H1 (cell line): ENCODE measurements at regions not wholly inside any gene's neighbourhood (a gene's known extent, or its start where the extent isn't known, plus 50 kb on each side); places are given as distances from the start of the nearest gene placed in this dataset.

Experiments used
- CTCF ChIA-PET: fragments of 300-600 bp; sonication (Branson Sonifier 250); formaldehyde crosslinking; loops from one replicate; lab custom pipeline; 2021; ENCODE audit not compliant: partially characterized antibody; lab: Charles Lee
- POLR2A ChIA-PET: fragments of 300-600 bp; sonication (Branson Sonifier 250); formaldehyde crosslinking; loops from one replicate; lab custom pipeline; 2021; ENCODE audit warnings: inconsistent platforms; ENCODE audit not compliant: partially characterized antibody; lab: Charles Lee
- DNase-seq, 2 experiments: peaks; one replicate each; pipeline versions ENCODE4 v3.0.0 to v3.0.0-alpha.2; 2010 to 2022; ENCODE audit warnings: low spot score in 2 of 2, low read depth in 1 of 2, mixed read lengths in 1 of 2
- FAIRE-seq: peaks from 2 replicates; lab custom pipeline; 2011; peaks lifted over from hg19 to GRCh38; lab: Jason Lieb, UNC
- H2AFZ ChIP-seq: 2 replicates; pipeline ENCODE4 v1.8.1; 2012; ENCODE audit warnings: low read length, inconsistent platforms
- H2AK5ac ChIP-seq: 2 replicates; pipeline ENCODE4 v1.6.1; 2013; ENCODE audit warnings: low read depth, low read length
- H2BK120ac ChIP-seq: replicated peaks from 2 replicates; pipeline ENCODE3; 2013; ENCODE audit warnings: low read depth, low read length, inconsistent platforms
- H2BK12ac ChIP-seq: 2 replicates; pipeline ENCODE4 v1.6.1; 2013; ENCODE audit warnings: low read depth, low read length
- H2BK15ac ChIP-seq: 2 replicates; pipeline ENCODE4 v1.6.1; 2013; ENCODE audit warnings: low read length
- H2BK20ac ChIP-seq: 2 replicates; pipeline ENCODE4 v1.6.1; 2013; ENCODE audit warnings: low read length
- H2BK5ac ChIP-seq: 2 replicates; pipeline ENCODE4 v1.6.1; 2013; ENCODE audit warnings: low read depth, low read length
- H3K14ac ChIP-seq: 2 replicates; pipeline ENCODE4 v1.6.1; 2013; ENCODE audit warnings: inconsistent platforms; ENCODE audit not compliant: insufficient read length
- H3K18ac ChIP-seq: 2 replicates; pipeline ENCODE4 v1.6.1; 2013; ENCODE audit warnings: low read length; ENCODE audit errors: extremely low read depth
- H3K23ac ChIP-seq: 2 replicates; pipeline ENCODE4 v1.6.1; 2013; ENCODE audit warnings: inconsistent platforms; ENCODE audit not compliant: insufficient read length
- H3K23me2 ChIP-seq: 2 replicates; pipeline ENCODE4 v1.6.1; 2013; ENCODE audit warnings: low read depth, low read length
- H3K27ac ChIP-seq: 2 replicates; pipeline ENCODE4 v1.6.1; 2011; ENCODE audit warnings: low read depth, low read length, inconsistent platforms
- H3K27me3 ChIP-seq, 4 experiments: replicated peaks in 1 of 4; 1 replicate in 1 of 4; 2 replicates in 3 of 4; pipeline versions ENCODE4 v1.6.1 to v1.8.1; 2011 to 2013; ENCODE audit warnings: low read length in 3 of 4, mild to moderate bottlenecking in 3 of 4, inconsistent platforms in 2 of 4, mixed read lengths in 2 of 4, moderate library complexity in 1 of 4; ENCODE audit not compliant: control insufficient read depth in 3 of 4, insufficient read depth in 3 of 4; ENCODE audit errors: extremely low read depth in 1 of 4
- H3K36me3 ChIP-seq, 4 experiments: 2 replicates each; pipeline versions ENCODE4 v1.6.1 to v1.8.1; 2011 to 2013; ENCODE audit warnings: mild to moderate bottlenecking in 4 of 4, low read length in 3 of 4, moderate library complexity in 2 of 4, control low read depth in 1 of 4, inconsistent platforms in 1 of 4; ENCODE audit not compliant: insufficient read depth in 4 of 4, control insufficient read depth in 2 of 4
- H3K4ac ChIP-seq: replicated peaks from 2 replicates; pipeline ENCODE3; 2013; ENCODE audit warnings: low read length, low read depth, mixed read lengths, inconsistent platforms; ENCODE audit not compliant: insufficient read length
- H3K4me1 ChIP-seq, 4 experiments: replicated peaks in 1 of 4; 1 replicate in 1 of 4; 2 replicates in 3 of 4; pipeline versions ENCODE4 v1.6.1 to v1.8.1; 2011 to 2013; ENCODE audit warnings: low read length in 3 of 4, inconsistent platforms in 2 of 4, mixed read lengths in 1 of 4; ENCODE audit not compliant: insufficient read depth in 4 of 4, control insufficient read depth in 3 of 4
- H3K4me2 ChIP-seq, 2 experiments: 2 replicates each; pipeline versions ENCODE4 v1.6.1 to v1.8.1; 2011 to 2013; ENCODE audit warnings: low read depth in 2 of 2, low read length in 2 of 2, control low read depth in 1 of 2, inconsistent platforms in 1 of 2, mild to moderate bottlenecking in 1 of 2; ENCODE audit not compliant: insufficient read depth in 1 of 2
- H3K4me3 ChIP-seq, 4 experiments: fragments of 200-600, 300-600 bp in 1 of 4; sonication (generic), shearing (Covaris generic), sonication (Bioruptor Twin) in 1 of 4; 2 replicates each; pipeline versions ENCODE4 v1.5.1 to v1.8.1; 2011 to 2016; ENCODE audit warnings: low read length in 4 of 4, low read depth in 3 of 4, control low read depth in 2 of 4, inconsistent platforms in 2 of 4, mild to moderate bottlenecking in 2 of 4, mixed read lengths in 1 of 4, moderate library complexity in 1 of 4; ENCODE audit not compliant: insufficient read depth in 2 of 4; ENCODE audit errors: extremely low read depth in 1 of 4
- H3K56ac ChIP-seq: replicated peaks from 2 replicates; pipeline ENCODE3; 2013; ENCODE audit warnings: low read depth, mild to moderate bottlenecking, mixed read lengths, low read length, inconsistent platforms; ENCODE audit not compliant: insufficient read length
- H3K79me1 ChIP-seq: 2 replicates; pipeline ENCODE4 v1.6.1; 2013; ENCODE audit warnings: low read depth, low read length, control low read depth
- H3K79me2 ChIP-seq, 2 experiments: 2 replicates each; pipeline versions ENCODE4 v1.6.1 to v1.8.1; 2012 to 2013; ENCODE audit warnings: low read length in 2 of 2, mild to moderate bottlenecking in 2 of 2, inconsistent platforms in 1 of 2; ENCODE audit not compliant: insufficient read depth in 2 of 2, control insufficient read depth in 1 of 2
- H3K9ac ChIP-seq, 4 experiments: replicated peaks in 1 of 4; 1 replicate in 1 of 4; 2 replicates in 3 of 4; pipeline versions ENCODE4 v1.6.1 to v1.8.1; 2011 to 2013; ENCODE audit warnings: low read depth in 3 of 4, low read length in 3 of 4, control low read depth in 2 of 4, mild to moderate bottlenecking in 2 of 4, moderate library complexity in 2 of 4, inconsistent platforms in 1 of 4; ENCODE audit errors: extremely low read depth in 1 of 4
- H3K9me3 ChIP-seq, 2 experiments: 2 replicates each; pipeline versions ENCODE4 v1.6.1 to v1.8.1; 2012 to 2013; ENCODE audit warnings: mild to moderate bottlenecking in 2 of 2, moderate library complexity in 2 of 2, control low read depth in 1 of 2, inconsistent platforms in 1 of 2, low read depth in 1 of 2, low read length in 1 of 2, mixed read lengths in 1 of 2; ENCODE audit not compliant: insufficient read depth in 2 of 2
- H4K20me1 ChIP-seq, 2 experiments: replicated peaks in 1 of 2; 2 replicates each; pipeline versions ENCODE3 to v1.8.1; 2011 to 2013; ENCODE audit warnings: inconsistent platforms in 2 of 2, low read length in 2 of 2, mild to moderate bottlenecking in 1 of 2; ENCODE audit not compliant: insufficient read depth in 2 of 2, control insufficient read depth in 1 of 2
- H4K5ac ChIP-seq: 2 replicates; pipeline ENCODE4 v1.6.1; 2013; ENCODE audit warnings: low read length, low read depth, mixed read lengths, inconsistent platforms; ENCODE audit not compliant: insufficient read length
- H4K8ac ChIP-seq: 2 replicates; pipeline ENCODE4 v1.8.0; 2013; ENCODE audit warnings: mild to moderate bottlenecking, moderate library complexity, low read length, inconsistent platforms; ENCODE audit not compliant: insufficient read depth; ENCODE audit errors: extremely low read depth
- H4K91ac ChIP-seq: replicated peaks from 2 replicates; pipeline ENCODE3; 2013; ENCODE audit warnings: low read length, mixed read lengths, inconsistent platforms; ENCODE audit not compliant: insufficient read length
- ATF3 ChIP-seq: IDR thresholded peaks from 2 replicates; pipeline ENCODE4 v1.6.1; 2011; ENCODE audit warnings: low read depth, mild to moderate bottlenecking, low read length; ENCODE audit not compliant: insufficient read depth
- BRCA1 ChIP-seq: IDR thresholded peaks from 2 replicates; pipeline ENCODE4 v1.6.1; 2012; ENCODE audit warnings: low read depth, low read length, improper control_type of control experiment
- CBX8 ChIP-seq: fragments of 300-800, 300-1000 bp; sonication (generic); IDR thresholded peaks from 2 replicates; pipeline ENCODE4 v1.7.1; 2016; ENCODE audit warnings: low read depth, low read length, borderline replicate concordance
- CHD1 ChIP-seq: IDR thresholded peaks from 2 replicates; pipeline ENCODE4 v1.6.1; 2012; ENCODE audit warnings: low read depth, low read length, improper control_type of control experiment
- E2F6 ChIP-seq: IDR thresholded peaks from 2 replicates; pipeline ENCODE4 v1.6.1; 2012; ENCODE audit warnings: inconsistent platforms
- PHF8 ChIP-seq: fragments of 200-600 bp; sonication (generic); conservative IDR thresholded peaks from 2 replicates; pipeline ENCODE4 v1.7.1; 2012; ENCODE audit warnings: low read depth, mild to moderate bottlenecking, inconsistent platforms, low read length, moderate library complexity
- POU5F1 ChIP-seq: IDR thresholded peaks from 2 replicates; pipeline ENCODE4 v1.6.1; 2011; ENCODE audit warnings: low read depth, mild to moderate bottlenecking, low read length, moderate library complexity
- RXRA ChIP-seq: IDR thresholded peaks from 2 replicates; pipeline ENCODE4 v1.6.1; 2011; ENCODE audit warnings: low read depth, mild to moderate bottlenecking, low read length, moderate library complexity; ENCODE audit not compliant: insufficient read depth
- SP1 ChIP-seq: IDR thresholded peaks from 2 replicates; pipeline ENCODE4 v1.6.1; 2011; ENCODE audit warnings: low read depth, low read length
- WGBS, 2 experiments: shearing (Covaris generic) in 1 of 2; methylation state at CpG; one replicate each; pipeline versions ENCODE4 v1.1.6 to v1.1.7; 2013 to 2015; ENCODE audit warnings: low lambda C conversion rate in 2 of 2, mixed read lengths in 2 of 2, inconsistent platforms in 1 of 2, low coverage in 1 of 2, missing lambda C conversion rate in 1 of 2; ENCODE audit not compliant: insufficient replicate concordance in 2 of 2, insufficient coverage in 1 of 2, insufficient read length in 1 of 2; ENCODE audit errors: extremely low coverage in 1 of 2, missing lambda C conversion rate in 1 of 2; 5-methylcytosine and 5-hydroxymethylcytosine counted together

GRCh38 chrY:15259286-15259685 is 735.0 kb downstream of the NLGN4Y start:
- Histone ChIP-seq H4K20me1 (no peaks in the 10 kb centered on the region), H2AK5ac (no peak overlapping the region), H4K91ac (no peak overlapping the region), H3K79me1 (no peaks in the 10 kb centered on the region), H3K9me3 (no peaks in the 10 kb centered on the region), H3K27ac (no peak overlapping the region), H3K79me2 (no peaks in the 10 kb centered on the region), H3K27me3 (no peaks in the 10 kb centered on the region), H4K8ac (no peak overlapping the region), H2BK12ac (no peak overlapping the region), H4K5ac (no peak overlapping the region), H2BK120ac (no peak overlapping the region), H3K9ac (no peak overlapping the region), H3K23me2 (no peaks in the 10 kb centered on the region), H3K36me3 (no peaks in the 10 kb centered on the region), H2BK5ac (no peak overlapping the region), H3K23ac (no peak overlapping the region), H3K4me3 (no peak overlapping the region), H2AFZ (no peak overlapping the region), H3K4ac (no peak overlapping the region), H3K56ac (no peak overlapping the region), H2BK20ac (no peak overlapping the region), H3K4me2 (no peak overlapping the region), H3K4me1 (no peaks in the 10 kb centered on the region), H3K18ac (no peak overlapping the region), H3K14ac (no peak overlapping the region), H2BK15ac (no peak overlapping the region)
- ChIA-PET POLR2A (no interaction called here), CTCF (interaction anchor here (0.6 to 1.1 kb wide), 3 partner anchors 13 to 321 kb away, joined by 3 to 4 read pairs (median 3); no protein-coding TSS in a partner anchor)
- DNase-seq (no peak), FAIRE-seq (no peak)
- 100% methylated on average over 3 of the region's 3 CpGs; no CpG with 5 or more reads in 1 of the 2 experiments for WGBS, 2 experiments
- TF ChIP-seq POU5F1 = no peak
- no peak for TF ChIP-seq RXRA
- no peak for TF ChIP-seq PHF8
- TF ChIP-seq E2F6 = no peak
- TF ChIP-seq SP1 = no peak
- TF ChIP-seq CBX8 = no peak
- TF ChIP-seq ATF3 = no peak
- no peak for TF ChIP-seq CHD1
- no peak for TF ChIP-seq BRCA1
